Muscle of back (tissue), 3 donors: ENCODE measurements at regions not wholly inside any gene's neighbourhood (a gene's known extent, or its start where the extent isn't known, plus 50 kb on each side); places are given as distances from the start of the nearest gene placed in this dataset.

Source experiments
- DNase-seq, 3 donors: peaks; one replicate each; pipeline versions ENCODE4 v3.0.0 to v3.0.0-alpha.2; 2013

- DNase-seq, result no peak
These were observed 95.2 kb upstream of the TBX3 start for GRCh38 chr12:114779186-114779585.

- peak in 1 of 3 donors; percentile 24 for DNase-seq
These were observed 92.9 kb upstream of the TBX3 start for GRCh38 chr12:114776731-114777442.

GRCh38 chr12:114774699-114775098 lies 90.7 kb upstream of the TBX3 start:
- DNase-seq, result no peak

- no peak for DNase-seq
These were observed 90.2 kb upstream of the TBX3 start for GRCh38 chr12:114774197-114774596.

- no peak for DNase-seq
These were observed 86.3 kb upstream of the TBX3 start for GRCh38 chr12:114770323-114770722.

- DNase-seq, result no peak
These were observed 85.7 kb upstream of the TBX3 start for GRCh38 chr12:114769634-114770033.

- DNase-seq, result peak in 1 of 3 donors; percentile 36
These were observed 84.1 kb upstream of the TBX3 start for GRCh38 chr12:114767906-114768722.

- DNase-seq, result peak in 1 of 3 donors; percentile 57
These were observed 83.2 kb upstream of the TBX3 start for GRCh38 chr12:114767084-114767760.

- peak in 1 of 3 donors; percentile 59 for DNase-seq
These were observed 82.2 kb upstream of the TBX3 start for GRCh38 chr12:114765960-114766691.

GRCh38 chr12:114764510-114764909 lies 80.5 kb upstream of the TBX3 start:
- DNase-seq, result peak in 1 of 3 donors; percentile 52

- peak; percentile 57 to 91 (median 78) for DNase-seq
These were observed 78.6 kb upstream of the TBX3 start for GRCh38 chr12:114762490-114763110.

- DNase-seq, result no peak
These were observed 76.3 kb upstream of the TBX3 start for GRCh38 chr12:114760151-114760877.

- DNase-seq, result no peak
These were observed 75.7 kb upstream of the TBX3 start for GRCh38 chr12:114759635-114760034.

GRCh38 chr12:114757684-114758325 lies 73.8 kb upstream of the TBX3 start:
- no peak for DNase-seq

GRCh38 chr12:114752217-114752616 lies 68.2 kb upstream of the TBX3 start:
- no peak for DNase-seq

GRCh38 chr12:114751712-114752111 lies 67.7 kb upstream of the TBX3 start:
- no peak for DNase-seq

- no peak for DNase-seq
These were observed 66.9 kb upstream of the TBX3 start for GRCh38 chr12:114750917-114751316.

- DNase-seq, result no peak
These were observed 65.1 kb upstream of the TBX3 start for GRCh38 chr12:114749065-114749464.

GRCh38 chr12:114747012-114747858 lies 63.3 kb upstream of the TBX3 start:
- peak in 1 of 3 donors; percentile 65 for DNase-seq
